GM23248 (cell line): ENCODE measurements at regions not wholly inside any gene's neighbourhood (a gene's known extent, or its start where the extent isn't known, plus 50 kb on each side); places are given as distances from the start of the nearest gene placed in this dataset.

Source experiments
- EZH2 ChIP-seq: fragments of 200-600 bp; sonication (generic); IDR thresholded peaks from 2 replicates; pipeline ENCODE4 v1.6.1; 2018; ENCODE audit warnings: antibody characterized with exemption, mild to moderate bottlenecking; ENCODE audit not compliant: insufficient read depth, poor library complexity, severe bottlenecking
- EZH2phosphoT487 ChIP-seq: fragments of 200-600 bp; sonication (generic); IDR thresholded peaks from 2 replicates; pipeline ENCODE4 v1.6.1; 2018; ENCODE audit warnings: antibody characterized with exemption, moderate library complexity, mild to moderate bottlenecking, low read depth; ENCODE audit not compliant: insufficient read depth

DNA sequence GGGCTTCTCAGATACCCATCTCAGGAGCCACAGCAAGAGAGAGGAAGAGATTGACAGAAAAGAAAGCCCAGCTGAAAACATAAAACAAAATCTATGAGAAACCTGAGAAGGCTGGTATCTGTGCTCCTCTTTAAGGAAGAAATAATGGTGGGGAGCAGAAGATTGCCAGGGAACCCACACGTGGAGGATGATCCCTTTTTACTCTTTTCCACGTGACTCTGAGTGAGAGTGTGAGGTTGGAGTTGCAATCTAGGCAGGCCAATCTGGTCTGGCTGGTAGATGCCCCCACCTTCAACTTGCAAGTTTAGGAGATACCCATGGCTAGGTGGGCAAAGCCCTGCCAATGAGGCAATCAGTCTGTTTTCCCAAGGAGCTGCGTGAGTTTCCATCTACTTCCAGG is 202.3 kb downstream of the TENT4A start:
- TF ChIP-seq EZH2phosphoT487: no peak
- no peak for TF ChIP-seq EZH2
